ENCODE measurements at regions not wholly inside any gene's neighbourhood (a gene's known extent, or its start where the extent isn't known, plus 50 kb on each side); places are given as distances from the start of the nearest gene placed in this dataset.

GRCh38 chr3:94787066-94787465 lies 724.2 kb downstream of the NSUN3 start:
- no peak overlapping the region for H4K8ac ChIP-seq (ENCODE audit: extremely low read depth, insufficient read depth, low read length)
- H3K36me3 ChIP-seq (ENCODE audit: control insufficient read depth in 2 of 4, insufficient read depth in 4 of 4, low read length in 3 of 4) = no peaks in the 10 kb centered on the region
- H3K9me3 ChIP-seq (ENCODE audit: insufficient read depth in 2 of 2, low read depth in 1 of 2, low read length in 1 of 2) = no peaks in the 10 kb centered on the region
- CTCF ChIA-PET (ENCODE audit: partially characterized antibody) = interaction anchor here (0.6 to 1.1 kb wide), 3 partner anchors 537 to 1452 kb away, joined by 3 to 4 read pairs (median 4); no protein-coding TSS in a partner anchor
- no peak overlapping the region for H3K56ac ChIP-seq (replicated peaks; ENCODE audit: insufficient read length, low read depth, low read length)
- 0 out of 2 replicates have a peak overlapping the region, but pooled peaks have one; percentile 16 for H2AFZ ChIP-seq (ENCODE audit: low read length)
- no peak overlapping the region for H2BK15ac ChIP-seq (ENCODE audit: low read length)
- no peak overlapping the region for H3K4me2 ChIP-seq (ENCODE audit: insufficient read depth in 1 of 2, low read depth in 2 of 2, low read length in 2 of 2)
- DNase-seq (ENCODE audit: low read depth in 1 of 2, low spot score in 2 of 2) (no peak), FAIRE-seq (no peak)
- H3K18ac ChIP-seq (ENCODE audit: extremely low read depth, low read length) = no peak overlapping the region
- no peaks in the 10 kb centered on the region for H3K23me2 ChIP-seq (ENCODE audit: low read depth, low read length)
- H3K4me3 ChIP-seq (ENCODE audit: extremely low read depth in 1 of 4, insufficient read depth in 2 of 4, low read depth in 3 of 4, low read length in 4 of 4) = no peak overlapping the region
- no peak overlapping the region for H3K14ac ChIP-seq (ENCODE audit: insufficient read length)
- no peak overlapping the region for H2BK20ac ChIP-seq (ENCODE audit: low read length)
- H3K27me3 ChIP-seq (replicated peaks in 1 of 4; ENCODE audit: control insufficient read depth in 3 of 4, extremely low read depth in 1 of 4, insufficient read depth in 3 of 4, low read length in 3 of 4) = no peaks in the 10 kb centered on the region
- H4K20me1 ChIP-seq (replicated peaks in 1 of 2; ENCODE audit: control insufficient read depth in 1 of 2, insufficient read depth in 2 of 2, low read length in 2 of 2) = no peaks in the 10 kb centered on the region
- no peak overlapping the region for H4K5ac ChIP-seq (ENCODE audit: insufficient read length, low read depth, low read length)
- no peak overlapping the region for H2BK12ac ChIP-seq (ENCODE audit: low read depth, low read length)
- POLR2A ChIA-PET (ENCODE audit: partially characterized antibody) = no interaction called here
- no peak overlapping the region for H3K27ac ChIP-seq (ENCODE audit: low read depth, low read length)
- H4K91ac ChIP-seq (replicated peaks; ENCODE audit: insufficient read length, low read length) = no peak overlapping the region
- no peaks in the 10 kb centered on the region for H3K79me2 ChIP-seq (ENCODE audit: control insufficient read depth in 1 of 2, insufficient read depth in 2 of 2, low read length in 2 of 2)
- TF ChIP-seq EGR1 (IDR thresholded peaks at IDR 0.05; ENCODE audit: borderline replicate concordance, low read depth, low read length) (no peak), BACH1 (IDR thresholded peaks at IDR 0.05; ENCODE audit: low read length) (no peak), KDM5A (IDR thresholded peaks at IDR 0.05; ENCODE audit: low read length) (no peak)
- H2BK5ac ChIP-seq (ENCODE audit: low read depth, low read length) = no peak overlapping the region
- H3K4me1 ChIP-seq (replicated peaks in 1 of 4; ENCODE audit: control insufficient read depth in 3 of 4, insufficient read depth in 4 of 4, low read length in 3 of 4) = no peaks in the 10 kb centered on the region
- no peaks in the 10 kb centered on the region for H3K79me1 ChIP-seq (ENCODE audit: low read depth, low read length)
- WGBS, 2 experiments (ENCODE audit: extremely low coverage in 1 of 2, insufficient coverage in 1 of 2, insufficient read length in 1 of 2, insufficient replicate concordance in 2 of 2, low coverage in 1 of 2, low lambda C conversion rate in 2 of 2, missing lambda C conversion rate in 1 of 2) = 92% methylated on average over 5 of the region's 5 CpGs; no CpG with 5 or more reads in 1 of the 2 experiments
- no peak overlapping the region for H3K9ac ChIP-seq (replicated peaks in 1 of 4; ENCODE audit: extremely low read depth in 1 of 4, low read depth in 3 of 4, low read length in 3 of 4)
- no peak overlapping the region for H2BK120ac ChIP-seq (replicated peaks; ENCODE audit: low read depth, low read length)
- H2AK5ac ChIP-seq (ENCODE audit: low read depth, low read length) = no peak overlapping the region
- H3K23ac ChIP-seq (ENCODE audit: insufficient read length) = no peak overlapping the region
- no peak overlapping the region for H3K4ac ChIP-seq (replicated peaks; ENCODE audit: insufficient read length, low read depth, low read length)

Data from H1 (cell line).